GM18511 (cell line): ENCODE measurements at regions not wholly inside any gene's neighbourhood (a gene's known extent, or its start where the extent isn't known, plus 50 kb on each side); places are given as distances from the start of the nearest gene placed in this dataset.
A peak's percentile ranks its signal among the peaks of the same experiment; 100 is the strongest.
"Not testable (repeated sequence)": the region's sequence is repeated elsewhere in the genome, so short reads cannot be mapped to it uniquely, and the experiment has no call there.

Experiments used
- ATAC-seq: cut with Tn5 transposase; IDR thresholded peaks from one replicate; pipeline ENCODE4 v1.9.1; 2021; ENCODE audit warnings: mild to moderate bottlenecking, moderate library complexity; ENCODE audit not compliant: unreplicated experiment

DNA sequence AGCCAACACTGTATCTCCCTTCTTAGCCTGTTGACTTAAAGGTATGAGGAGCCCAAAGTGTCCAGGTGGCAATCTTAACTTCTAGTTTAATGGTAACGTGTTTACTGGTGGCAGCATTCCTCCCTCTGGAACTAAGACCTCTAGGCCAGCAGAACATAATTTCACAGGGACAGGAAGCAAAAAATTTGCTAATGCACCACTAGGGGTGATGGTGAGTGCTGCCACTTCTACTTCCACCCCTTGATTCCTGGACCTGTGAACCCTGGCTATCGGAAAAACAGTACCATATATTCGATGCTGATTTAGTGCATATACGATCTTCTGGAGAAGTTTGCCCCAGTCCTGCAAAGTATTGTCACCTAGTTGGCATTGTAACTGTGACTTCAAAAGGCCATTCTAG lies 743.2 kb upstream of the RGMB start:
- ATAC-seq: not testable (repeated sequence)

DNA sequence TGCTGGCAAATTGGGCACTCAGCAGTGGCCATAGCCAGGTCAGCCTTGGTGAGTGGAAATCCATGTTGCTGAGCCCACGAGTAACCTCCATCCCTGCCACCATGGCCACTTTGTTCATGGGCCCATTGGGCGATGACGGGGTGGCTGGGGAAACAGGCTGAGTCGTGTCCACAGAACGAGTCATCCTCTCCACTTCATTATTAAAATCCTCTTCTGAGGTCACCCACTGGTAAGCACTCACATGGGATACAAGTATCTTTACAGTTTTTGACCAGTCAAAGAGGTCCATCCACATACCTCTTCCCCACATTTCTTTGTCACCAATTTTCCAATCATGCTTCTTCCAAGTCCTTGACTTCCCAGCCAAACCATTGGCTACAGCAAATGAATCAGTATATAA lies 742.4 kb upstream of the RGMB start:
- ATAC-seq: peak; percentile 16

DNA sequence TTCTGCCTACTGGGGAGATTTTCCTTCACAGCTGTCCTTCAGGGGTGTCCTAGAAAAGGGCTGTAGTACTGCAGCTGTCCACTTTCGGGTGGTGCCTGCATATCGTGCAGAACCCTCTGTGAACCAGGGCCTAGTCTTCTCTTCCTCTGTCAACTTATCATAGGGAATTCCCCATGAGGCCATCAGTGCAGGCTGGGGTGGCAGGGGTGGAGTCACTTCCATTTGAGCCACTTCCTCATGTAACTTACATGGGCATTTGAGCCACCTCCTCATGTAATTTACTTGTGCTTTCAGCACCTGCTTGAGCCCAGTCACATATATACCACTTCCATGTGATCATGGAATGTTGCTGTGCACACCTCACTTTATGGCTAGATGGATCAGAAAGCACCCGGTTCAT lies 742.0 kb upstream of the RGMB start:
- peak; percentile 92 for ATAC-seq

DNA sequence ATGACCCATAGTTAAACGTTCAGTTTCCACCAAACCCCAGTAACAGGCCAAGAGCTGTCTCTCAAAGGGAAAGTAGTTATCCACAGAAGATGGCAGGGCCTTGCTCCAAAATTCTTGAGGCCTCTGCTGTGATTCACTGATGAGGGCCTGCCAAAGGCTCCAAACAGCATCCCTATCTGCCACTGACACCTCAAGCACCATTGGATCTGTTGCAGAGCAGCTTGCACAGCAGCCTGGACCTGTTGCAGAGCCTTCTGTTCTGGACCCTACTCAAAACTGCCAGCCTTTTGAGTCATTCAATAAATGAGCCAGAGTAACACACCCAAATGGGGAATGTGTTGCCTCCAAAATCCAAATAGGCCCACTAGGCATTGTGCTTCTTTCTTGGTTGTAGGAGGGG lies 741.5 kb upstream of the RGMB start:
- ATAC-seq: no peak

DNA sequence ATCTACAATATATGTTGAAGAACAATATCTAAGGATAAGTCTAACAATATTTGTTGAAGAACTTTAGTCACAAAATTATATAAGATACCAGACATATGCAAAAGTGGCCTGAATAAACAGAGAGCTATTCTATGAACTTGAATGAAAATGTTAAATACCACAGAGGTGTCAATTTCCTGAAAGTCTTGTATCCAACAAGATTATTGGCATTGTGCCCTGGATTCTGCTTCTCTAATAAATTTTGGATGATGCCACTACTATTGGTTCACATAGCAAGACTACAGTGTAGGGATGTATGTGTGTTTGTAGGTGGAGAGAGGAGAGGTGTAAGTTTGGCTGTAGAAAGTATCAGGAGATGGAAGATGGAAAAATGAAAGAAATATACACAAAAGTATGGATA lies 731.8 kb upstream of the RGMB start:
- ATAC-seq: no peak

DNA sequence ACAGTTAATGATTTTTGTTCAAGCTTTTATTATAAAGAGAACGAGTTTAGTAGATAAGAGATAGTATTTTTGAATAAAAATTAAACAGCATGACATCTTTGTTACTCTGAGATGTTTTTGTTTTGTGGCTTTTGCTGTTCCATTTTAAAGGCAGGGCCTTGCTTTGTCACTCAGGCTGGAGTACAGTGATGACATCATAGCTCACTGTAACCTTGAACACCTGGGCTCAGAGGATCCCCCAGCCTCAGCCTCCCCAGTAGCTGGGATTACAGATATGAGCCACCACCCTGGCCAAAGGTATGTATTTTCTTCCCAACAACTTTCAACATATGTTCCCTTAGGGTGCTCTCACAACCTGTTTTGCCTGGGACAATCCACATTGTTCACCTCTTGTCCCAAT lies 730.9 kb upstream of the RGMB start:
- ATAC-seq: no peak

DNA sequence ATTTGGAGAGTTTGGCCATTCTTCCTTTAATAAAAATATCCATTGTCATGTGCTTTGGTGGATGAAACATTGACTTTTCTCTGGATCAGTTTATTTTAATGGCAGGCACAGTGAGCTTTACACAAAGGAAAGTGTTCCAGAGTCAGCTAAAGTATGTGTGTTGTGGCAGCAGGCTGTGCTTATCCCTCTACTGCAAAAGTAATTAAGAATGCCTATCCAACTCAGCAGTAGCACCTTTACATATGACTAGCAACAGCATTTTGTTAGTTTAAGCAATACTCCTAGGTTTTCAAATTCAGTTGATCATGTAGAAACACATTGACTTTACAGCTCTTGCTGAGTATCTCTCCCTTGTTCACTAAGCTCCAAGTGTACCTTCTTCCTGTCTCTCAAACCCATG lies 730.5 kb upstream of the RGMB start:
- ATAC-seq: no peak

DNA sequence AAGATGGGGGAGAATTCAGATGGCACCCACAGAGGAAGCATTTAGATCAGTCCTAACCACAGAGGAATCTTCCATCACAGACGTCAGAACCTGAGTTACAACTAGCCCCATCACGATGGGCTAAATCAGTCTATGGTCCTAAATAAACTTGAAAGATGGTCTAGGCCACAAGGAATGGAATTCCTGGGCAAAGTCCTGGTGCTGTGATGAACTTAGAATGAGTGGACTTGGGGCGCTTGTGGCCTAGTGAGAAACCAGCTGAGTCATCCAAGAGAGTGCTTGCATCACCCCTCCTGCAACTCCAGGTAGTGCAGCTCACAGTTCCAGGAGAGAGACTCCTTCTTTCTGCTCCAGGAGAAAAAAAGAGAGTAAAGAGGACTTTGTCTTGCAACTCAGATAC lies 722.9 kb upstream of the RGMB start:
- no peak for ATAC-seq

DNA sequence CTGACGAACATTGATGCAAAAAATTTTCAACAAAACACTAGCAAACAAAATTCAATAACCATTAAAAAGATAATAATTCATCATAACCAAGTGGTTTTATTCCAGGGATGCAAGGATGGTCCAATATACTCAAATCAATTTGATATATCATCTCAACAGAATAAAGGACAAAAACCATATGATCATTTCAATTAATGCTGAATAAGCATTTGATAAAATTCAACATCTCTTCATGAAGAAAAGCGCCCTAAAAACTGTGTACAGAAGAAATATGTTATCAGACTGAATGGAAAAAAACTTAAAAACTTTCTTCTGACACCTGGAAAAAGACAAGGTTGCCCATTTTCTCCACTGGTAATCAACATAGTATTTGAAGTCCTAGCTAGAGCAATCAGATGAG lies 720.3 kb upstream of the RGMB start:
- no peak for ATAC-seq

DNA sequence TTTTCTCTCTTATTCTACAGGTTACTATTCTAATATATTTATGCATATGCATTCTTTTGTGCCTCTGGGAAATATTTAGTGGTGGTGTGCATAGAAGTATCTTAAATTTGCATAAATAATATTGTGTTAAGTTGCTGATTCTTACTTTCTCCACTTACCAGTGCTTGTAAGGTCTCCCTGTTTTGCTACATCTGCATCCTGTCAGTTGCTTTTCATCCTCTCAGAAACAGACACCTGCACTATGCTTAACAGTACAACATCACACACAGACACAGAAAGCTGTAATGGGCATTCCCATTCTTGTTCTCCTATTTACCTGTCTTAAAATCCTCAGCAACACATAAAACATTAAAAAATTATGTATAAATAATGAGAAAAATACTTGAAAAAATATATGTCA lies 713.3 kb upstream of the RGMB start:
- ATAC-seq: no peak

DNA sequence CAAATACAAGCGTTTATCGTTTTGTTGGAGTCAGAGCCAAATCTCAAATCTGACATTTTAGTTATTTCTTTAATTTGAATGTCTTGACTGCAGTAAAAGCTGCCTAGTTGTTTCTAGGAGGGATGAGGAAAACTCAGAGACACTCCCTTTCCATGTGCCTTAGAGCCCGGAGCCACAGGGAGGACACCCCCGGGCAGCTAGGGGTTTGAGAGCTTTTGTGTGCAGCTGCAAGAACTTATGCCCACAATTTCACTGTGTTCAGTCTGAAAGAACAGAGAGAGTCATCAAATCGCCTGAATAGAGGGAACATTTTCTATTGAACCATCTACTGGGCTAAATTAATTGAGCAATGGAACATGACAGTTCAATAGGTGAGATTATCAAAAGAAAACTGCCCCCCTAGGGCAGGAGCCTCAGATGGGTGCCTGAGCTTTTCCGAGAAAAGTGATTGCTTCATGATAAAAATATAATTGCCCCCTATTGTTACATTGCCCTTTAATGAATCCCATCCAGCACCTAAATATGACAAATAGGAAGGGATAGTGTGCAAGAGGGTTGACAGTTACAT lies 709.3 kb upstream of the RGMB start:
- no peak for ATAC-seq

DNA sequence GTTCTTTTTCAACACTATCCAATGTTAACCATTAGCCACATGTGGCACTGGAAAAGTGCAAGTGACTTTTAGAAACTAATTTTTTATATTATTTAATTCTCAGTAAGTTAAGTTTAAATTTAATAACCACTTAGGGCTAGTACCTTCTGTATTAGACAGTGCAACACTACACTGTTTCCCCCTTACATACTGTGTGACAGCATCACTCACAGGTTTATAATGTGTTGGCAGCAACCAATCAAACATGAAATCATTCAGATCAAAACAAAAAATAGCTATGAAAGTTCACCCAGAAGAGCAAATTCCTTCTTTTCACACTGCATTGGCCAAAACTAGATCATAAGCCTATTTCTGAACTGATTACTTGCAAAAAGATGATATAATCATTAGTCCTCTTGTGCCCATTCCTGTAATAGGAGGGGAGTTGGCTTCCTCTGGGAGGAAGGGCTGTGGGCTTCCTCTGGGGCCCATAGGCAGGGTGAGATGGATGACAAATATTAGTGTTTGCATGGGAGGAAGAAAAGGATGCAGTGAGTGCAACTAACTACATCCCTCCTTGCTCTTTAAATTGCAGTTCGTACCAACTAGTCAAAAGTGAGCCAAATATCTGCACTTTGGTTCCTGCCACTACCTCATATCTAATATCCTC lies 708.1 kb upstream of the RGMB start:
- no peak for ATAC-seq

DNA sequence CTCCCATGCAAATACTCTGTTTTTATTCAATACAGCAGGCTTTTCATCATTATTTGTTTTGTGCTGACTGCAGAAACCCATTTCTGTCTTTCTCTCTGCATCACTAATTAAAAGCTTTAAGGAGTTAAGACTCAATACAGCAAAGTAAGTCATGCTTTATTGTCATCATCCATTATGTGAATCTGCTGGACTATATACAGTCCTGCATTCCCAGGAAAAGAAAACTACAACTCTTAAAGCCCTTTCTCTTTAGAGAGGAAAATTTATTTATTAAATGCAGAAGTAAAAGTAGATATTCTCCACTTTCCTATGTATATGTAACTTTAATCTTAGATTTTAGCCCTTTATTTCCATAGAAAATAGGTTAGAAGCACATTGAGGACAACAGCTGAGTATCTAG lies 706.6 kb upstream of the RGMB start:
- ATAC-seq: no peak

DNA sequence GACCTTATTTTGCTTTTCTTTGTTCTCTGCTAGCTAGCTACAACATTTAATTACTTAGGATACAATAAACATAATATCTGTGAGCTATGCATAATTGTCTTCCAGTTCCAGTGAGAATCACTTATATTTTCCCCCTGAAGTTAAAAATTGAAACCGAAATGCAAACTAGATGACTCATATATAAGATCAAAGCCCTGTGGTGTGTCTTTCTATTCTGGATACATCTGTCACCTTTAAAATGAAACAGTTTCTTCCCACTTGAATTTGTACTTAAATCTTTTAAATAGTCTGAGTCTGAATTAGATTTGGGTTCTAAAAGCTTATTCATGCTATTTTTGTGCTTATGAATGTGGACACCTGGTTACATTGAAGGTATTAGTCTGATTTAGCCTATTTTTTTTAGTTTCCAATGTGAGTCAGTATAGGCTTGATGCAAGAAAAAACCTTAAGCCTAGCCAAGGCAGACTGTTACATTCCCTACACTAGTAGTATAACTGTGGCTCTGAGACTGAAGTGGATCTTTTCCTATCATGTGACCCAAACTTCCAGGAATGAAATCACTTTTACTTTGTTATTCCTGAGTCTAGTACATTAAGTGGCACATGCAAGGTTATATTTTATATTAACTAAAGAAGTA lies 703.5 kb upstream of the RGMB start:
- peak; percentile 80 for ATAC-seq

DNA sequence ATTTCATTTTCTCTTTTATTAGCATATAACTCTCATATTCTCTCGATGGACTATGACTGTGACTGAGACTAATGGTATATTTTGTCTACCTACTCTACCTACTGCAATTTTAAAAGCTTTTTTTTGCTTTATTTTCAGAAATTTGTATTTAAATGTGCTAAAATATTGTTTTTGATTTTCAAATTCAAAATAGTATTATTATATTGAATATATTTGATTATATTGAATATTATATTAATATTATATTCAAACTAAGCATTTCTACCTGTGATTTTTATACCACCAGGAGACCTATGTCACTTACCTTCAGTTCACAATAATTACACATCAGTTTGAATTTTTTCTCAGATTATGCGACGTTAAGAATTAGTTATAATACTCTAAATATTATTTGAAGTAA lies 700.5 kb upstream of the RGMB start:
- ATAC-seq: no peak

DNA sequence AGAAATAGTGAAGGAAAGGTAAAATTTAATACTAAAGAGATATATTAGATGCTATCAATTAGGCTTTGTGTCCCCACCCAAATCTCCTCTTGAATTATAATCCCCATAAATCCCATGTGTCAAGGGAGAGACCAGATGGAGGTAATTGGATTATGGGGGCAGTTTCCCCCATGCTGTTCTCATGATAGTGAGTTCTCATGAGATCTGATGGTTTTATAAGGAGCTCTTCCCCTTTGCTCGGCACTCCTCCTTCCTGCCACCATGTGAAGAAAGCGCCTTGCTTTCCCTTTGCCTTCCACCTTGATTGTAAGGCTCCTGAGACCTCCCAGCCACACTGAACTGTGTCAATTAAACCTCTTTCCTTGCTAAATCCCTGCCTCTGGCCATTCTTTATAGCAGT lies 697.0 kb upstream of the RGMB start:
- ATAC-seq: no peak

DNA sequence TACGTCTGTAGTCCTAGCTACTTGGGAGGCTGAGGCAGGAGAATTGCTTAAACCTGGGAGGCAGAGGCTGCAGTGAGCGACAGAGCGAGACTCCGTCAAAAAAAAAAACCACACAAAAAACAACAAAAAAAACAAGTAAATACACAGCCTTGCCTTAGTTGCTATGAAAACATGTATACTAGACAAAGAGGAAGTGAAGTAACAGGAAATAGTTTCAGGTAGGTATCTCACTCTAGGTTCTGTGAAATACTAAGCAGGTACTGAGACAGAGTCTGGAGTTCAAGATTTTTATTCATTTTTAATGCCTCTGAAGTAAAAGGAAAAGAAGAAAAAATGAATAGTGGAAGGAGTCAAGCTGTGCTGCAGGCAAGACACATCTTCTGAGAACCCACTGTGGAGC lies 687.9 kb upstream of the RGMB start:
- ATAC-seq: no peak

DNA sequence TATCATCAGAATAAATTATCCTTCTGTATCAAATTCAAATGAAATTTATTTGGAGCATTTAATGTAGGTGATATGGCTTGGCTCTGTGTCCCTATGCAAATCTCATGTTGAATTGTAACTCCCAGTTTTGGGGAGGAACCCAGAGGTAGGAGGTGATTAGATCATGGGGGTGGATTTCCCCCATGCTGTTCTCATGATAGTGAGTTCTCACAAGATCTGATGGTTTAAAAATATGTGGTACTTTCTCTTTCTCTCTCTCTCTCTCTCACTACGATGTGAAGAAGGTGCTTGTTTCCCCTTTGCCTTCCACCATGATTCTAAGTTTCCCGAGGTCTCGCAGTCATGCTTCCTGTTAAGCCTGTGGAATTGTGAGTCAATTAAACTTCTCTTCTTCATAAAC lies 678.4 kb upstream of the RGMB start:
- no peak for ATAC-seq

DNA sequence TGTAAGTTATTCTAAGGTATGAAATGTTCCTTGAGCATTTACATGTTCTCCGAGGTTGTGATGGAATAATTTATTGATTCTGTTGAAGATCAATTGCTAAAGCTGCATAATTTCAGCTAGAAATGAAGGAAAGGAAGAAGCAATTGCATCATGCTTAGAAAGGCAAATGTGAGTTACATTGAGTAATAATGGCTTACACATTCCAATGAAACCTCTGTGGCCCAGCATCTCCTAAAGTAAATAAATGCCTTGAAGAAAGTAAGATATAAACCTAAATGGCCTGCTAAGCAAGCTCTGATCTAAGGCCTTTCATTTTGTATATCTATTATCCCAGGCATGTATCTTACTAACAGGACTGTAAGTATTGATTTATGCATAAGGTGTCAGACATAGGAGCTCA lies 677.3 kb upstream of the RGMB start:
- ATAC-seq: no peak

DNA sequence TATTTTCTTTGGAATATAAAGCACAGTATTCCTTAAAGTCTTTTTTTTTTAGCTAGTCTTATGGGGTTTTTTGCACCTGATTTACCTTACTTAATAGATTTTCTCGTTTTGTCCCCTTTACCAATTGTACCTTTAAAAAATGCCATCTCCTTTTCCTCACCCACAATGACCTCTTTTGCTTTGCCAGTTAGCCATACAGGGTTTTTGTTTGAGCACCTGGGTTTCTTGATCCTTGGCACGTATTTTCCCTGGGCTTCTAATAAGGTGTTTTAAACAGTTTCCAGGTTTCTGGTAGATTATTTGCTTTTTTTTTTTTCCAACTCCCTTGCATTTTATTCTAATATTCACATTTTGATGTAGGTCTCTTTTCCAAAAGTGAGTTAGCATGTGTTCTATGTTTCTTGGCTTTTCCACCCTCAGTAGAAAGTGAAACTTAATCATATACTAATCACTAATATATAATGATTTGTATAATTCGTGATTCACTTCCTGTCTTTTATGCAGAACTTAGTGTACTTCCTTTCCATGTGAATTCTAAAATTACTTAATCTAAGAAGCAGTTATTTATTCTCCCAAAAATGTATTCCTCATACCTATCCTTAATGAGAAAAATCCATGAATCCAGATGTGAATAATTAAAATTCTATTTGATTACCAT lies 673.9 kb upstream of the RGMB start:
- ATAC-seq: no peak

DNA sequence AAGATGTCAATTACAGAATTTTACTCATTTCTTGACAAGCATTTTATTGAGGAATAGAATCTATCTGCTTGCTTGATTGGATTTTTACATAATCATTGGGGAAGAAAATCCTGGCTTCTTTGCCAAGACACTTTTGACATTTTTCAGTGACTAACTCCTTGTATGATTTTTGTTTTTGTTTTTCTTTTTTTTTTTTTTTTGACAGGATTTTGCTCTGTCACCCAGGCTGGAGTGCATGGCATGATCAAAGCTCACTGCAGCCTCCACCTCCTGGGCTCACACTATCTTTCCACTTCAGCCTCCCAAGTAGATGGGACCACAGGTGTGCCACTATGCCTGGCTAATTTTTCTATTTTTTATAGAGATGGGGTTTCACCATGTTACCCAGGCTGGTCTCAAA lies 672.3 kb upstream of the RGMB start:
- ATAC-seq: no peak

DNA sequence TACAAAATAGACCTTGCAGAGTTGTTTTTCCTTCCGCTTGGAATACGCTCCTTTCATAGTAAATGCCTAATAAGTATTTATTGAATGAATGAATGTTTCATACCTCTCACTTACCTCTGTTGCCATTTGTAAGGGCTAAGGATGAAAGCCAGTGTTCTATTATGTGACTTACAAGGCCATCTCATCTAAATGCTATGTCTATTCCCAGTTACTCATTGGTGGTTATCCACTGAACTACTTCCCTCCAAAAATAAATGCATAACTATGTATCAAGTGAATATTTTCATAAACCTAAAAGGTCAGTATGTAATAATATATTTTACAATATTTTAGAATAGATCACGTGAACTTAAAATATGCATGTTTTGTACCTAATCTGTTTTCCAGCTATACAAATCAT lies 670.5 kb upstream of the RGMB start:
- ATAC-seq: no peak
